Hepatic stellate cell (primary cell): ENCODE measurements at regions not wholly inside any gene's neighbourhood (a gene's known extent, or its start where the extent isn't known, plus 50 kb on each side); places are given as distances from the start of the nearest gene placed in this dataset.

ENCODE experiments used
- DNase-seq: peaks from one replicate; pipeline ENCODE4 v3.0.0; 2011; ENCODE audit warnings: low spot score

- no peak for DNase-seq
Observed at GRCh38 chr6:2535506-2535905, 215.2 kb downstream of the MYLK4 start.

- no peak for DNase-seq
Observed at GRCh38 chr6:2534406-2535042, 216.2 kb downstream of the MYLK4 start.

GRCh38 chr6:2531426-2532215, 219.1 kb downstream of the MYLK4 start:
- no peak for DNase-seq

- no peak for DNase-seq
Observed at GRCh38 chr6:2529211-2529719, 221.5 kb downstream of the MYLK4 start.

GRCh38 chr6:2528156-2528555, 222.6 kb downstream of the MYLK4 start:
- no peak for DNase-seq

GRCh38 chr6:2526766-2527165, 224.0 kb downstream of the MYLK4 start:
- no peak for DNase-seq

- no peak for DNase-seq
Observed at GRCh38 chr6:2524090-2524489, 226.6 kb downstream of the MYLK4 start.

- DNase-seq, result no peak
Observed at GRCh38 chr6:2523061-2523460, 227.7 kb downstream of the MYLK4 start.

- no peak for DNase-seq
Observed at GRCh38 chr6:2522521-2522920, 228.2 kb downstream of the MYLK4 start.

GRCh38 chr6:2517855-2518473, 232.8 kb downstream of the MYLK4 start:
- no peak for DNase-seq

- no peak for DNase-seq
Observed at GRCh38 chr6:2517401-2517800, 233.3 kb downstream of the MYLK4 start.

GRCh38 chr6:2516059-2516458, 234.7 kb downstream of the MYLK4 start:
- DNase-seq, result no peak

- no peak for DNase-seq
Observed at GRCh38 chr6:2514965-2515543, 235.7 kb downstream of the MYLK4 start.

- no peak for DNase-seq
Observed at GRCh38 chr6:2512802-2513201, 237.9 kb downstream of the MYLK4 start.

- DNase-seq, result no peak
Observed at GRCh38 chr6:2510316-2510715, 240.4 kb downstream of the MYLK4 start.

GRCh38 chr6:2509711-2510110, 241.0 kb downstream of the MYLK4 start:
- DNase-seq, result no peak

GRCh38 chr6:2508071-2508470, 242.7 kb downstream of the MYLK4 start:
- DNase-seq, result no peak

- no peak for DNase-seq
Observed at GRCh38 chr6:2507521-2508037, 243.1 kb downstream of the MYLK4 start.

GRCh38 chr6:2507016-2507415, 243.7 kb downstream of the MYLK4 start:
- DNase-seq, result no peak

GRCh38 chr6:2505624-2506023, 245.1 kb downstream of the MYLK4 start:
- DNase-seq, result no peak

GRCh38 chr6:2504495-2505064, 246.1 kb downstream of the MYLK4 start:
- no peak for DNase-seq

- DNase-seq, result no peak
Observed at GRCh38 chr6:2503816-2504494, 246.8 kb downstream of the MYLK4 start.
